H1 (cell line): ENCODE measurements at regions not wholly inside any gene's neighbourhood (a gene's known extent, or its start where the extent isn't known, plus 50 kb on each side); places are given as distances from the start of the nearest gene placed in this dataset.
"Not testable (repeated sequence)": the region's sequence is repeated elsewhere in the genome, so short reads cannot be mapped to it uniquely, and the experiment has no call there.

Source experiments
- CTCF ChIA-PET: fragments of 300-600 bp; sonication (Branson Sonifier 250); formaldehyde crosslinking; loops from one replicate; lab custom pipeline; 2021; ENCODE audit not compliant: partially characterized antibody; lab: Charles Lee
- POLR2A ChIA-PET: fragments of 300-600 bp; sonication (Branson Sonifier 250); formaldehyde crosslinking; loops from one replicate; lab custom pipeline; 2021; ENCODE audit warnings: inconsistent platforms; ENCODE audit not compliant: partially characterized antibody; lab: Charles Lee
- DNase-seq, 2 experiments: peaks; one replicate each; pipeline versions ENCODE4 v3.0.0 to v3.0.0-alpha.2; 2010 to 2022; ENCODE audit warnings: low spot score in 2 of 2, low read depth in 1 of 2, mixed read lengths in 1 of 2
- FAIRE-seq: peaks from 2 replicates; lab custom pipeline; 2011; peaks lifted over from hg19 to GRCh38; lab: Jason Lieb, UNC
- H2AFZ ChIP-seq: 2 replicates; pipeline ENCODE4 v1.8.1; 2012; ENCODE audit warnings: low read length, inconsistent platforms
- H2AK5ac ChIP-seq: 2 replicates; pipeline ENCODE4 v1.6.1; 2013; ENCODE audit warnings: low read depth, low read length
- H2BK120ac ChIP-seq: replicated peaks from 2 replicates; pipeline ENCODE3; 2013; ENCODE audit warnings: low read depth, low read length, inconsistent platforms
- H2BK12ac ChIP-seq: 2 replicates; pipeline ENCODE4 v1.6.1; 2013; ENCODE audit warnings: low read depth, low read length
- H2BK15ac ChIP-seq: 2 replicates; pipeline ENCODE4 v1.6.1; 2013; ENCODE audit warnings: low read length
- H2BK20ac ChIP-seq: 2 replicates; pipeline ENCODE4 v1.6.1; 2013; ENCODE audit warnings: low read length
- H2BK5ac ChIP-seq: 2 replicates; pipeline ENCODE4 v1.6.1; 2013; ENCODE audit warnings: low read depth, low read length
- H3K14ac ChIP-seq: 2 replicates; pipeline ENCODE4 v1.6.1; 2013; ENCODE audit warnings: inconsistent platforms; ENCODE audit not compliant: insufficient read length
- H3K18ac ChIP-seq: 2 replicates; pipeline ENCODE4 v1.6.1; 2013; ENCODE audit warnings: low read length; ENCODE audit errors: extremely low read depth
- H3K23ac ChIP-seq: 2 replicates; pipeline ENCODE4 v1.6.1; 2013; ENCODE audit warnings: inconsistent platforms; ENCODE audit not compliant: insufficient read length
- H3K23me2 ChIP-seq: 2 replicates; pipeline ENCODE4 v1.6.1; 2013; ENCODE audit warnings: low read depth, low read length
- H3K27ac ChIP-seq: 2 replicates; pipeline ENCODE4 v1.6.1; 2011; ENCODE audit warnings: low read depth, low read length, inconsistent platforms
- H3K27me3 ChIP-seq, 4 experiments: replicated peaks in 1 of 4; 1 replicate in 1 of 4; 2 replicates in 3 of 4; pipeline versions ENCODE4 v1.6.1 to v1.8.1; 2011 to 2013; ENCODE audit warnings: low read length in 3 of 4, mild to moderate bottlenecking in 3 of 4, inconsistent platforms in 2 of 4, mixed read lengths in 2 of 4, moderate library complexity in 1 of 4; ENCODE audit not compliant: control insufficient read depth in 3 of 4, insufficient read depth in 3 of 4; ENCODE audit errors: extremely low read depth in 1 of 4
- H3K36me3 ChIP-seq, 4 experiments: 2 replicates each; pipeline versions ENCODE4 v1.6.1 to v1.8.1; 2011 to 2013; ENCODE audit warnings: mild to moderate bottlenecking in 4 of 4, low read length in 3 of 4, moderate library complexity in 2 of 4, control low read depth in 1 of 4, inconsistent platforms in 1 of 4; ENCODE audit not compliant: insufficient read depth in 4 of 4, control insufficient read depth in 2 of 4
- H3K4ac ChIP-seq: replicated peaks from 2 replicates; pipeline ENCODE3; 2013; ENCODE audit warnings: low read length, low read depth, mixed read lengths, inconsistent platforms; ENCODE audit not compliant: insufficient read length
- H3K4me1 ChIP-seq, 4 experiments: replicated peaks in 1 of 4; 1 replicate in 1 of 4; 2 replicates in 3 of 4; pipeline versions ENCODE4 v1.6.1 to v1.8.1; 2011 to 2013; ENCODE audit warnings: low read length in 3 of 4, inconsistent platforms in 2 of 4, mixed read lengths in 1 of 4; ENCODE audit not compliant: insufficient read depth in 4 of 4, control insufficient read depth in 3 of 4
- H3K4me2 ChIP-seq, 2 experiments: 2 replicates each; pipeline versions ENCODE4 v1.6.1 to v1.8.1; 2011 to 2013; ENCODE audit warnings: low read depth in 2 of 2, low read length in 2 of 2, control low read depth in 1 of 2, inconsistent platforms in 1 of 2, mild to moderate bottlenecking in 1 of 2; ENCODE audit not compliant: insufficient read depth in 1 of 2
- H3K4me3 ChIP-seq, 4 experiments: fragments of 200-600, 300-600 bp in 1 of 4; sonication (generic), shearing (Covaris generic), sonication (Bioruptor Twin) in 1 of 4; 2 replicates each; pipeline versions ENCODE4 v1.5.1 to v1.8.1; 2011 to 2016; ENCODE audit warnings: low read length in 4 of 4, low read depth in 3 of 4, control low read depth in 2 of 4, inconsistent platforms in 2 of 4, mild to moderate bottlenecking in 2 of 4, mixed read lengths in 1 of 4, moderate library complexity in 1 of 4; ENCODE audit not compliant: insufficient read depth in 2 of 4; ENCODE audit errors: extremely low read depth in 1 of 4
- H3K56ac ChIP-seq: replicated peaks from 2 replicates; pipeline ENCODE3; 2013; ENCODE audit warnings: low read depth, mild to moderate bottlenecking, mixed read lengths, low read length, inconsistent platforms; ENCODE audit not compliant: insufficient read length
- H3K79me1 ChIP-seq: 2 replicates; pipeline ENCODE4 v1.6.1; 2013; ENCODE audit warnings: low read depth, low read length, control low read depth
- H3K79me2 ChIP-seq, 2 experiments: 2 replicates each; pipeline versions ENCODE4 v1.6.1 to v1.8.1; 2012 to 2013; ENCODE audit warnings: low read length in 2 of 2, mild to moderate bottlenecking in 2 of 2, inconsistent platforms in 1 of 2; ENCODE audit not compliant: insufficient read depth in 2 of 2, control insufficient read depth in 1 of 2
- H3K9ac ChIP-seq, 4 experiments: replicated peaks in 1 of 4; 1 replicate in 1 of 4; 2 replicates in 3 of 4; pipeline versions ENCODE4 v1.6.1 to v1.8.1; 2011 to 2013; ENCODE audit warnings: low read depth in 3 of 4, low read length in 3 of 4, control low read depth in 2 of 4, mild to moderate bottlenecking in 2 of 4, moderate library complexity in 2 of 4, inconsistent platforms in 1 of 4; ENCODE audit errors: extremely low read depth in 1 of 4
- H3K9me3 ChIP-seq, 2 experiments: 2 replicates each; pipeline versions ENCODE4 v1.6.1 to v1.8.1; 2012 to 2013; ENCODE audit warnings: mild to moderate bottlenecking in 2 of 2, moderate library complexity in 2 of 2, control low read depth in 1 of 2, inconsistent platforms in 1 of 2, low read depth in 1 of 2, low read length in 1 of 2, mixed read lengths in 1 of 2; ENCODE audit not compliant: insufficient read depth in 2 of 2
- H4K20me1 ChIP-seq, 2 experiments: replicated peaks in 1 of 2; 2 replicates each; pipeline versions ENCODE3 to v1.8.1; 2011 to 2013; ENCODE audit warnings: inconsistent platforms in 2 of 2, low read length in 2 of 2, mild to moderate bottlenecking in 1 of 2; ENCODE audit not compliant: insufficient read depth in 2 of 2, control insufficient read depth in 1 of 2
- H4K5ac ChIP-seq: 2 replicates; pipeline ENCODE4 v1.6.1; 2013; ENCODE audit warnings: low read length, low read depth, mixed read lengths, inconsistent platforms; ENCODE audit not compliant: insufficient read length
- H4K8ac ChIP-seq: 2 replicates; pipeline ENCODE4 v1.8.0; 2013; ENCODE audit warnings: mild to moderate bottlenecking, moderate library complexity, low read length, inconsistent platforms; ENCODE audit not compliant: insufficient read depth; ENCODE audit errors: extremely low read depth
- H4K91ac ChIP-seq: replicated peaks from 2 replicates; pipeline ENCODE3; 2013; ENCODE audit warnings: low read length, mixed read lengths, inconsistent platforms; ENCODE audit not compliant: insufficient read length
- WGBS, 2 experiments: shearing (Covaris generic) in 1 of 2; methylation state at CpG; one replicate each; pipeline versions ENCODE4 v1.1.6 to v1.1.7; 2013 to 2015; ENCODE audit warnings: low lambda C conversion rate in 2 of 2, mixed read lengths in 2 of 2, inconsistent platforms in 1 of 2, low coverage in 1 of 2, missing lambda C conversion rate in 1 of 2; ENCODE audit not compliant: insufficient replicate concordance in 2 of 2, insufficient coverage in 1 of 2, insufficient read length in 1 of 2; ENCODE audit errors: extremely low coverage in 1 of 2, missing lambda C conversion rate in 1 of 2; 5-methylcytosine and 5-hydroxymethylcytosine counted together

- H3K27me3 ChIP-seq, H4K8ac ChIP-seq, H2AFZ ChIP-seq, H3K27ac ChIP-seq, FAIRE-seq, H3K4me3 ChIP-seq, H3K4ac ChIP-seq, H3K9ac ChIP-seq, H4K5ac ChIP-seq, H3K56ac ChIP-seq, H3K79me1 ChIP-seq, H3K23me2 ChIP-seq, H2BK12ac ChIP-seq, H3K79me2 ChIP-seq, H3K14ac ChIP-seq, H2BK15ac ChIP-seq, POLR2A ChIA-PET, H2AK5ac ChIP-seq, H2BK5ac ChIP-seq, H4K20me1 ChIP-seq, H4K91ac ChIP-seq, H3K18ac ChIP-seq, H2BK120ac ChIP-seq, H3K23ac ChIP-seq, H3K4me2 ChIP-seq, H3K4me1 ChIP-seq, DNase-seq, H3K36me3 ChIP-seq, H2BK20ac ChIP-seq: not testable (repeated sequence)
- CTCF ChIA-PET = interaction anchor here (1.5 kb wide), 1 partner anchor 14 kb away, joined by 3 read pairs; no protein-coding TSS in a partner anchor
- H3K9me3 ChIP-seq = peaks cover 11 to 14% of the 10 kb centered on the region in 2 experiments
- WGBS, 2 experiments = 90% methylated on average over 11 of the region's 11 CpGs; no CpG with 5 or more reads in 1 of the 2 experiments
Measured at GRCh38 chr16:9635150-9635720, 543.8 kb downstream of the HAPSTR1 start.
